Activated naive CD4-positive, alpha-beta T cell treated with anti-CD3 and anti-CD28 coated beads, Interleukin-2, amount 10 ng/mL, durations not matched to agents 7 days and 5 days (primary cell): ENCODE measurements at regions not wholly inside any gene's neighbourhood (a gene's known extent, or its start where the extent isn't known, plus 50 kb on each side); places are given as distances from the start of the nearest gene placed in this dataset.
"Not testable (repeated sequence)": the region's sequence is repeated elsewhere in the genome, so short reads cannot be mapped to it uniquely, and the experiment has no call there.

ENCODE experiments used
- CTCF ChIA-PET: fragments of 350-600 bp; sonication (Branson Sonifier 250); formaldehyde crosslinking; loops from one replicate; lab custom pipeline; 2021; ENCODE audit warnings: antibody characterized with exemption; lab: Charles Lee
- DNase-seq: peaks from one replicate; pipeline ENCODE4 v3.0.0-alpha.2; 2020
- H3K27ac Mint-ChIP-seq: one replicate; pipeline ENCODE4 v1.8.0; 2021; ENCODE audit warnings: mild to moderate bottlenecking, moderate library complexity, mixed read lengths
- H3K27me3 Mint-ChIP-seq: one replicate; pipeline ENCODE4 v1.8.0; 2021; ENCODE audit warnings: mild to moderate bottlenecking, mixed read lengths
- H3K36me3 Mint-ChIP-seq: one replicate; pipeline ENCODE4 v1.8.0; 2021; ENCODE audit warnings: mixed read lengths
- H3K4me1 Mint-ChIP-seq: one replicate; pipeline ENCODE4 v1.8.0; 2021; ENCODE audit warnings: mixed read lengths
- H3K4me3 Mint-ChIP-seq: one replicate; pipeline ENCODE4 v1.8.0; 2021; ENCODE audit warnings: mild to moderate bottlenecking, moderate library complexity, mixed read lengths
- H3K9me3 Mint-ChIP-seq: one replicate; pipeline ENCODE4 v1.8.0; 2021; ENCODE audit warnings: mixed read lengths

GRCh38 chr2:236985761-236986339 lies 99.8 kb upstream of the COPS8 start:
- H3K9me3 Mint-ChIP-seq: no peaks in the 10 kb centered on the region
- no peaks in the 10 kb centered on the region for H3K36me3 Mint-ChIP-seq
- H3K4me3 Mint-ChIP-seq: no peak overlapping the region
- H3K4me1 Mint-ChIP-seq: no peaks in the 10 kb centered on the region
- no peak for DNase-seq
- H3K27me3 Mint-ChIP-seq: peaks cover 30% of the 10 kb centered on the region
- no peak overlapping the region for H3K27ac Mint-ChIP-seq
- CTCF ChIA-PET: no interaction called here

GRCh38 chr2:236986524-236987330 lies 99.0 kb upstream of the COPS8 start:
- DNase-seq: no peak
- Mint-ChIP-seq H3K27ac (no peak overlapping the region), H3K27me3 (peaks cover 26% of the 10 kb centered on the region), H3K9me3 (no peaks in the 10 kb centered on the region), H3K36me3 (no peaks in the 10 kb centered on the region), H3K4me1 (no peaks in the 10 kb centered on the region), H3K4me3 (no peak overlapping the region)
- CTCF ChIA-PET: no interaction called here

GRCh38 chr2:236988216-236988615 lies 97.5 kb upstream of the COPS8 start:
- H3K4me1 Mint-ChIP-seq: no peaks in the 10 kb centered on the region
- peaks cover 18% of the 10 kb centered on the region for H3K27me3 Mint-ChIP-seq
- no peak for DNase-seq
- H3K4me3 Mint-ChIP-seq: no peak overlapping the region
- H3K9me3 Mint-ChIP-seq: no peaks in the 10 kb centered on the region
- no peaks in the 10 kb centered on the region for H3K36me3 Mint-ChIP-seq
- H3K27ac Mint-ChIP-seq: no peak overlapping the region
- CTCF ChIA-PET: no interaction called here

GRCh38 chr2:236988690-236989624 lies 96.7 kb upstream of the COPS8 start:
- Mint-ChIP-seq H3K4me1 (no peaks in the 10 kb centered on the region), H3K36me3 (no peaks in the 10 kb centered on the region), H3K9me3 (no peaks in the 10 kb centered on the region), H3K4me3 (no peak overlapping the region), H3K27ac (no peak overlapping the region), H3K27me3 (peaks cover 18% of the 10 kb centered on the region)
- CTCF ChIA-PET: no interaction called here
- no peak for DNase-seq

- Mint-ChIP-seq H3K27me3 (peaks cover 16% of the 10 kb centered on the region), H3K36me3 (no peaks in the 10 kb centered on the region), H3K4me1 (no peaks in the 10 kb centered on the region), H3K4me3 (no peak overlapping the region), H3K27ac (no peak overlapping the region), H3K9me3 (no peaks in the 10 kb centered on the region)
- CTCF ChIA-PET: no interaction called here
- no peak for DNase-seq
Measured at GRCh38 chr2:236990552-236990951, 95.1 kb upstream of the COPS8 start.

GRCh38 chr2:236991874-236992273 lies 93.8 kb upstream of the COPS8 start:
- H3K4me3 Mint-ChIP-seq: no peak overlapping the region
- H3K36me3 Mint-ChIP-seq: no peaks in the 10 kb centered on the region
- CTCF ChIA-PET: no interaction called here
- peaks cover 15% of the 10 kb centered on the region for H3K27me3 Mint-ChIP-seq
- no peak overlapping the region for H3K27ac Mint-ChIP-seq
- no peaks in the 10 kb centered on the region for H3K9me3 Mint-ChIP-seq
- DNase-seq: no peak
- H3K4me1 Mint-ChIP-seq: no peaks in the 10 kb centered on the region

- no peak overlapping the region for H3K27ac Mint-ChIP-seq
- CTCF ChIA-PET: no interaction called here
- H3K36me3 Mint-ChIP-seq: no peaks in the 10 kb centered on the region
- DNase-seq: no peak
- H3K4me3 Mint-ChIP-seq: no peak overlapping the region
- H3K9me3 Mint-ChIP-seq: no peaks in the 10 kb centered on the region
- H3K4me1 Mint-ChIP-seq: no peaks in the 10 kb centered on the region
- peaks cover 10% of the 10 kb centered on the region for H3K27me3 Mint-ChIP-seq
Measured at GRCh38 chr2:236993286-236993685, 92.4 kb upstream of the COPS8 start.

GRCh38 chr2:236994361-236994760 lies 91.3 kb upstream of the COPS8 start:
- Mint-ChIP-seq H3K27ac (no peak overlapping the region), H3K9me3 (no peaks in the 10 kb centered on the region), H3K27me3 (peaks cover 7% of the 10 kb centered on the region), H3K4me1 (no peaks in the 10 kb centered on the region), H3K36me3 (no peaks in the 10 kb centered on the region), H3K4me3 (no peak overlapping the region)
- CTCF ChIA-PET: no interaction called here
- DNase-seq: no peak

GRCh38 chr2:236997069-236997715 lies 88.5 kb upstream of the COPS8 start:
- H3K36me3 Mint-ChIP-seq: no peaks in the 10 kb centered on the region
- H3K27ac Mint-ChIP-seq: no peak overlapping the region
- peaks cover 5% of the 10 kb centered on the region for H3K27me3 Mint-ChIP-seq
- DNase-seq: no peak
- H3K4me1 Mint-ChIP-seq: no peaks in the 10 kb centered on the region
- H3K4me3 Mint-ChIP-seq: no peak overlapping the region
- CTCF ChIA-PET: no interaction called here
- no peaks in the 10 kb centered on the region for H3K9me3 Mint-ChIP-seq

- H3K9me3 Mint-ChIP-seq: no peaks in the 10 kb centered on the region
- no peaks in the 10 kb centered on the region for H3K4me1 Mint-ChIP-seq
- CTCF ChIA-PET: no interaction called here
- H3K27me3 Mint-ChIP-seq: peaks cover 5% of the 10 kb centered on the region
- no peak for DNase-seq
- H3K36me3 Mint-ChIP-seq: no peaks in the 10 kb centered on the region
- H3K27ac Mint-ChIP-seq: no peak overlapping the region
- no peak overlapping the region for H3K4me3 Mint-ChIP-seq
Measured at GRCh38 chr2:236998236-236998635, 87.5 kb upstream of the COPS8 start.

- Mint-ChIP-seq H3K4me3 (no peak overlapping the region), H3K27me3 (peaks cover 5% of the 10 kb centered on the region), H3K36me3 (no peaks in the 10 kb centered on the region), H3K27ac (no peak overlapping the region), H3K4me1 (no peaks in the 10 kb centered on the region), H3K9me3 (no peaks in the 10 kb centered on the region)
- DNase-seq: no peak
- CTCF ChIA-PET: no interaction called here
Measured at GRCh38 chr2:236998758-236999157, 86.9 kb upstream of the COPS8 start.

- CTCF ChIA-PET: no interaction called here
Measured at GRCh38 chr2:237000481-237000880, 85.2 kb upstream of the COPS8 start.

GRCh38 chr2:237005341-237005740 lies 80.3 kb upstream of the COPS8 start:
- H3K27me3 Mint-ChIP-seq, H3K4me3 Mint-ChIP-seq, H3K4me1 Mint-ChIP-seq, H3K27ac Mint-ChIP-seq, DNase-seq, H3K36me3 Mint-ChIP-seq, CTCF ChIA-PET, H3K9me3 Mint-ChIP-seq: not testable (repeated sequence)

More at GRCh38 chr2:237000481-237000880, 85.2 kb upstream of the COPS8 start:
- no peak for DNase-seq
- no peaks in the 10 kb centered on the region for H3K36me3 Mint-ChIP-seq
- H3K9me3 Mint-ChIP-seq: no peaks in the 10 kb centered on the region
- peaks cover 5% of the 10 kb centered on the region for H3K27me3 Mint-ChIP-seq
- no peaks in the 10 kb centered on the region for H3K4me1 Mint-ChIP-seq
- H3K4me3 Mint-ChIP-seq: no peak overlapping the region
- no peak overlapping the region for H3K27ac Mint-ChIP-seq

GRCh38 chr2:237011206-237011795 lies 74.4 kb upstream of the COPS8 start:
- CTCF ChIA-PET: no interaction called here
- DNase-seq: no peak
- Mint-ChIP-seq H3K27me3 (peaks cover 15% of the 10 kb centered on the region), H3K4me3 (no peak overlapping the region), H3K27ac (no peak overlapping the region), H3K4me1 (no peaks in the 10 kb centered on the region), H3K36me3 (no peaks in the 10 kb centered on the region), H3K9me3 (no peaks in the 10 kb centered on the region)
